Stomach (tissue), 4 donors: ENCODE measurements at regions not wholly inside any gene's neighbourhood (a gene's known extent, or its start where the extent isn't known, plus 50 kb on each side); places are given as distances from the start of the nearest gene placed in this dataset.

Source experiments
- EP300 ChIP-seq: sonication (generic); formaldehyde crosslinking; IDR thresholded peaks from one replicate; pipeline ENCODE4 v1.6.1; 2017; ENCODE audit warnings: antibody characterized with exemption
- TF ChIP-seq, protein P1 (sequence below), 7 experiments: fragments of 450-650 bp in 4 of 7; fragments of 200-600 bp in 3 of 7; sonication (generic) in 3 of 7; IDR thresholded peaks; one replicate each; pipeline ENCODE4 v1.5.1; 2016 to 2019; ENCODE audit warnings: antibody characterized with exemption in 7 of 7, control low read depth in 2 of 7, mild to moderate bottlenecking in 1 of 7

GRCh38 chr10:28386503-28386868 lies 83.6 kb upstream of the MPP7 start:
- TF ChIP-seq, protein P1, sequence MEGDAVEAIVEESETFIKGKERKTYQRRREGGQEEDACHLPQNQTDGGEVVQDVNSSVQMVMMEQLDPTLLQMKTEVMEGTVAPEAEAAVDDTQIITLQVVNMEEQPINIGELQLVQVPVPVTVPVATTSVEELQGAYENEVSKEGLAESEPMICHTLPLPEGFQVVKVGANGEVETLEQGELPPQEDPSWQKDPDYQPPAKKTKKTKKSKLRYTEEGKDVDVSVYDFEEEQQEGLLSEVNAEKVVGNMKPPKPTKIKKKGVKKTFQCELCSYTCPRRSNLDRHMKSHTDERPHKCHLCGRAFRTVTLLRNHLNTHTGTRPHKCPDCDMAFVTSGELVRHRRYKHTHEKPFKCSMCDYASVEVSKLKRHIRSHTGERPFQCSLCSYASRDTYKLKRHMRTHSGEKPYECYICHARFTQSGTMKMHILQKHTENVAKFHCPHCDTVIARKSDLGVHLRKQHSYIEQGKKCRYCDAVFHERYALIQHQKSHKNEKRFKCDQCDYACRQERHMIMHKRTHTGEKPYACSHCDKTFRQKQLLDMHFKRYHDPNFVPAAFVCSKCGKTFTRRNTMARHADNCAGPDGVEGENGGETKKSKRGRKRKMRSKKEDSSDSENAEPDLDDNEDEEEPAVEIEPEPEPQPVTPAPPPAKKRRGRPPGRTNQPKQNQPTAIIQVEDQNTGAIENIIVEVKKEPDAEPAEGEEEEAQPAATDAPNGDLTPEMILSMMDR (IDR thresholded peaks at IDR 0.05) = no peak
- TF ChIP-seq EP300 = no peak
